ENCODE measurements at regions not wholly inside any gene's neighbourhood (a gene's known extent, or its start where the extent isn't known, plus 50 kb on each side); places are given as distances from the start of the nearest gene placed in this dataset.

DNA sequence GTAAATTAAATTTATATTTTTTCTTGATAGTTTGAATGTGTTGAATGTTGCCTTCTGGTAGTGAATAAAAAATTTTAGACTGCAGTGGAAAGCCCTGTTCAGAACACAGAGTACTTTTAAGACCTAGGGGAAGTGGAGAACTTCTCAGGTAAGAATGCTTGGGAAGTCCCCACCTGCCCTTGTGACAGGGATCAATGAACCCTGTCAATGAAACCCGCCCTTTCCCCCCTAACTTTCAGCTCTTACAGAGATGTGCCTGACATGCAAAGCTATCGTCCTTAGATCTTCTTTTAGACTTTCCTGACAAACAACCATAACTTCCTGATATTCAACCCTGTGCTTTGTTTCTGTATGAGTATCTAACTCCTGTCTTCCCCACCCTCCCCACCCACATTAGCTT, 562.7 kb downstream of the TLE4 start:
- TF ChIP-seq CTCF (IDR thresholded peaks at IDR 0.05) (no peak), EP300 (IDR thresholded peaks at IDR 0.05) (no peak), POLR2A (IDR thresholded peaks at IDR 0.05) (no peak)
